Thoracic aorta (tissue), 2 donors: ENCODE measurements at regions not wholly inside any gene's neighbourhood (a gene's known extent, or its start where the extent isn't known, plus 50 kb on each side); places are given as distances from the start of the nearest gene placed in this dataset.

ENCODE experiments used
- ATAC-seq: fragments of 150-250 bp; one replicate; pipeline ENCODE4 v1.8.0; 2017; ENCODE audit warnings: low read depth; ENCODE audit not compliant: insufficient number of reproducible peaks, low FRiP score
- DNase-seq: peaks from one replicate; pipeline ENCODE4 v3.0.0-alpha.2; 2020; ENCODE audit warnings: low spot score
- H3K27ac ChIP-seq, 2 donors: fragments of 200-600 bp; sonication (generic); 1 replicate in 1 of 2; 2 replicates in 1 of 2; pipeline ENCODE4 v1.5.1; 2016; ENCODE audit warnings: mild to moderate bottlenecking in 2 of 2, moderate library complexity in 2 of 2
- H3K27me3 ChIP-seq: fragments of 200-600 bp; sonication (generic); replicated peaks from 2 replicates; pipeline ENCODE4 v1.6.0; 2016; ENCODE audit warnings: mild to moderate bottlenecking; ENCODE audit not compliant: insufficient read depth
- H3K36me3 ChIP-seq: fragments of 200-600 bp; sonication (generic); one replicate; pipeline ENCODE4 v1.5.1; 2016
- H3K4me1 ChIP-seq, 2 donors: fragments of 200-600 bp; sonication (generic); 1 replicate in 1 of 2; 2 replicates in 1 of 2; pipeline versions ENCODE4 v1.5.1 to v1.6.0; 2016; ENCODE audit warnings: low read depth in 2 of 2, mild to moderate bottlenecking in 1 of 2; ENCODE audit not compliant: control insufficient read depth in 1 of 2
- H3K4me3 ChIP-seq: fragments of 200-600 bp; sonication (generic); 2 replicates; pipeline ENCODE4 v1.5.1; 2016; ENCODE audit warnings: mild to moderate bottlenecking
- H3K9me3 ChIP-seq: fragments of 200-600 bp; sonication (generic); 2 replicates; pipeline ENCODE4 v1.5.1; 2016
- TF ChIP-seq, protein P1 (sequence below): fragments of 200-600 bp; sonication (generic); IDR thresholded peaks from one replicate; pipeline ENCODE4 v1.5.1; 2019; ENCODE audit warnings: antibody characterized with exemption

DNA sequence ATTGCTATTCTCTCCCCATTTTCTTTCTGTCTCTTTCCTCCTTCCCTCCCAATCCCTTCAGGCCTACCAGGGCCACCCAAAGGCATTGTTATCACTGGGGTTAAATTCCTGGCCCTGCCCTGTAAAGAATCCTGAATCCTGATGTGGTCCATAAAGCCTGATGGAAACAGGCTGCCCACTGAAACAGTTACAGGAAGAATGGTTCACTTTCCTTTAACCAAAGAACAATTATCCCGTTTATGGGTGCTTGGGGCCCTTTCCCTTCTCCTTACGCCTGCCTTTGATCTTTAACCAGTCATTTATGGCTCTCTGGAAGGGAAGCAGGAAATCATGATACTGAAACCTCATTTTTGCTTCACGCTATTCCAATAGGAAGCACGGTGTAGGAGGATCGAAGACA is 273.1 kb upstream of the NEBL start:
- Histone ChIP-seq H3K9me3 (no peaks in the 10 kb centered on the region), H3K27me3 (no peaks in the 10 kb centered on the region), H3K36me3 (no peaks in the 10 kb centered on the region), H3K27ac (no peak overlapping the region), H3K4me1 (peaks cover 6 to 17% of the 10 kb centered on the region in 2 donors), H3K4me3 (no peak overlapping the region)
- ATAC-seq (no peak), DNase-seq (no peak)
- TF ChIP-seq, protein P1, sequence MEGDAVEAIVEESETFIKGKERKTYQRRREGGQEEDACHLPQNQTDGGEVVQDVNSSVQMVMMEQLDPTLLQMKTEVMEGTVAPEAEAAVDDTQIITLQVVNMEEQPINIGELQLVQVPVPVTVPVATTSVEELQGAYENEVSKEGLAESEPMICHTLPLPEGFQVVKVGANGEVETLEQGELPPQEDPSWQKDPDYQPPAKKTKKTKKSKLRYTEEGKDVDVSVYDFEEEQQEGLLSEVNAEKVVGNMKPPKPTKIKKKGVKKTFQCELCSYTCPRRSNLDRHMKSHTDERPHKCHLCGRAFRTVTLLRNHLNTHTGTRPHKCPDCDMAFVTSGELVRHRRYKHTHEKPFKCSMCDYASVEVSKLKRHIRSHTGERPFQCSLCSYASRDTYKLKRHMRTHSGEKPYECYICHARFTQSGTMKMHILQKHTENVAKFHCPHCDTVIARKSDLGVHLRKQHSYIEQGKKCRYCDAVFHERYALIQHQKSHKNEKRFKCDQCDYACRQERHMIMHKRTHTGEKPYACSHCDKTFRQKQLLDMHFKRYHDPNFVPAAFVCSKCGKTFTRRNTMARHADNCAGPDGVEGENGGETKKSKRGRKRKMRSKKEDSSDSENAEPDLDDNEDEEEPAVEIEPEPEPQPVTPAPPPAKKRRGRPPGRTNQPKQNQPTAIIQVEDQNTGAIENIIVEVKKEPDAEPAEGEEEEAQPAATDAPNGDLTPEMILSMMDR, result no peak

DNA sequence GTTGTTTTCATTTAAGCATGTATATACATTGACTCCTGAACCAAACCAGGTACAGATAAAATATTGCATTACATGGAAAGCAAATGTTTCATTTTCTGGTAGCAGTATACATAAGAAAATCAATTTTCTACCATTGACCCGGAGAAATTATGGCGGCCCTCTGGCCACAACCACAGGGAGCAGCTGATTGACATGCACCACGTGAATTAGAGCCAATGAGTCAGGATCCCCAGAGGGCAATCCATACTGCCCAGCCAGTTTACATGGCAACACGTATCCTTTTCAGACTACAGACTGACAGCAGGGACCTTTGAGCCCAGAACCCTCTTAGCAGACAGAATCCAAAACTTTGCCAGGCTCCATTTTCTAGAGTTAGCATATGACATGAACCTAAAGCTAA is 272.2 kb upstream of the NEBL start:
- DNase-seq, result no peak
- Histone ChIP-seq H3K36me3 (no peaks in the 10 kb centered on the region), H3K9me3 (no peaks in the 10 kb centered on the region), H3K27me3 (no peaks in the 10 kb centered on the region), H3K27ac (no peak overlapping the region), H3K4me3 (no peak overlapping the region), H3K4me1 (peaks cover 6 to 11% of the 10 kb centered on the region in 2 donors)
- ATAC-seq, result no peak
- TF ChIP-seq, protein P1, result no peak

DNA sequence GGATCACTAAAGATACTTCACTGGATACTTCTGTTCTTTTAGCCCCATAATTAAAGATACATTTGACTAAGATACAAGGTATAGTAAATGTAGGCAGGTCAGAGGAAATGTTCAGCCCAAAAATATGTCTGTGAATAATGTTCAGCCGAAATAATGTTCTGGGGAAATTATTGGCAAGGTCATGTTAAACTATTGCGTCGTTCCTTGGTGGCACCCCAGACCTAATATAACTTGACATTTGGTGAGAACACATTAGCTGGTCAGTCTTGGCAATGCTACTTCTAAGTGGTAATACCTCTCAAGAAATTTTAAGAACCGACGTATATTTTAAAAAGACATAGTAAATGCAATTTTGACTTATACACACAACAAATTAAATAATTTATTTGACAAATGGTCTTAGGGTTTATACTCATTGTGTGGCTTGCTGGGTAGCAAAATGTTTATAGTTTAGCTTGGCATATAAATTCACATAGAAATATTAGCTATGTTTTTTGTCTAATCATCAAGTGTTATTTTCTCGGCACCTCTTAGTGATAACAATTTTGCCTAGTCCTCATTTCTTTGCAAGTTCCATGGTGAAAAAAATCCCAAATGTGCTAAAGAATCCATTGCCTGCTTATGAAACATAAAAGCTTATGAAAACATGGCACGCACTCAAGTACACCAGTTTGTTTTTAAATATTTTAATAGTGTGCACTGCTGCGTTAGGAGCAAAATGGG is 270.3 kb upstream of the NEBL start:
- H3K4me3 ChIP-seq, result no peak overlapping the region
- TF ChIP-seq, protein P1, result no peak
- H3K4me1 ChIP-seq, result no peaks in the 10 kb centered on the region
- H3K27me3 ChIP-seq, result no peaks in the 10 kb centered on the region
- no peaks in the 10 kb centered on the region for H3K36me3 ChIP-seq
- H3K9me3 ChIP-seq, result no peaks in the 10 kb centered on the region
- DNase-seq (no peak), ATAC-seq (no peak)
- H3K27ac ChIP-seq, result no peak overlapping the region

GRCh38 chr10:21166557-21167287 is 269.6 kb upstream of the NEBL start:
- H3K27ac ChIP-seq, result no peak overlapping the region
- H3K4me3 ChIP-seq, result no peak overlapping the region
- no peak for ATAC-seq
- TF ChIP-seq, protein P1, result no peak
- H3K27me3 ChIP-seq, result no peaks in the 10 kb centered on the region
- no peaks in the 10 kb centered on the region for H3K36me3 ChIP-seq
- DNase-seq, result no peak
- no peaks in the 10 kb centered on the region for H3K4me1 ChIP-seq
- no peaks in the 10 kb centered on the region for H3K9me3 ChIP-seq

- Histone ChIP-seq H3K9me3 (no peaks in the 10 kb centered on the region), H3K4me1 (no peaks in the 10 kb centered on the region), H3K27ac (no peak overlapping the region), H3K27me3 (no peaks in the 10 kb centered on the region), H3K36me3 (no peaks in the 10 kb centered on the region), H3K4me3 (no peak overlapping the region)
- ATAC-seq (no peak), DNase-seq (no peak)
- TF ChIP-seq, protein P1, result no peak
These were observed 268.4 kb upstream of the NEBL start for GRCh38 chr10:21165489-21165888.
